Activated T-helper 17 cell treated with anti-CD3 and anti-CD28 coated beads, Interleukin-2, amount 50 U/mL, for 72 hours (primary cell): ENCODE measurements at regions not wholly inside any gene's neighbourhood (a gene's known extent, or its start where the extent isn't known, plus 50 kb on each side); places are given as distances from the start of the nearest gene placed in this dataset.
"Not testable (repeated sequence)": the region's sequence is repeated elsewhere in the genome, so short reads cannot be mapped to it uniquely, and the experiment has no call there.

ENCODE experiments used
- ATAC-seq: fragments of 150-1000 bp; cut with Tn5 transposase; replicated peaks from 2 replicates; pipeline ENCODE4 v1.10.0; 2021; ENCODE audit warnings: mild to moderate bottlenecking, moderate library complexity
- H3K27ac Mint-ChIP-seq: one replicate; pipeline ENCODE4 v1.8.0; 2022; ENCODE audit warnings: mixed read lengths
- H3K27me3 Mint-ChIP-seq: one replicate; pipeline ENCODE4 v1.8.0; 2022; ENCODE audit warnings: mixed read lengths
- H3K36me3 Mint-ChIP-seq: one replicate; pipeline ENCODE4 v1.8.0; 2022; ENCODE audit warnings: low read depth, mild to moderate bottlenecking, mixed read lengths
- H3K4me1 Mint-ChIP-seq: one replicate; pipeline ENCODE4 v1.8.0; 2022; ENCODE audit warnings: mixed read lengths
- H3K4me3 Mint-ChIP-seq: one replicate; pipeline ENCODE4 v1.8.0; 2022; ENCODE audit warnings: mild to moderate bottlenecking, mixed read lengths
- H3K9me3 Mint-ChIP-seq: one replicate; pipeline ENCODE4 v1.8.0; 2022; ENCODE audit warnings: mixed read lengths

DNA sequence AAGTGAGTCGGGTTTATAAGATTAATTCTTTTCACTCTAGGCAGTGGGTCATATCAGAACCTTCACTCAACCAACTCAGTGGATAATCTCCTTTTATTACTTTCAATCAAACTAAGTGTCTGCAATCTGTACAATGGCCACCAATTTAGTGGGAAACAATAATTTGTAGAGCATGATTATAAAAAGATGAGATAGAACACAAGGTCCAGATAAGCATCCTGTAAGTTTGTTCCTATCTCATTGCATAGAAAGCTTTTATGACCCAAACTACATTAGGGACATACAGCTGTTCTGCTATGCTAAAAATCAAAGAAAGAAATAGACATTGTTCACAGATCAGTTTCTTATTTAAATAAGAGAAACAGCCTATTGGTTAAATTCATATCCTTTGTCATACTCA is 341.4 kb upstream of the PSMD7 start:
- H3K27ac Mint-ChIP-seq = no peak overlapping the region
- no peak overlapping the region for H3K4me3 Mint-ChIP-seq
- no peaks in the 10 kb centered on the region for H3K36me3 Mint-ChIP-seq
- H3K27me3 Mint-ChIP-seq = peaks cover 17% of the 10 kb centered on the region
- no peak for ATAC-seq
- H3K9me3 Mint-ChIP-seq = no peaks in the 10 kb centered on the region
- H3K4me1 Mint-ChIP-seq = no peaks in the 10 kb centered on the region

DNA sequence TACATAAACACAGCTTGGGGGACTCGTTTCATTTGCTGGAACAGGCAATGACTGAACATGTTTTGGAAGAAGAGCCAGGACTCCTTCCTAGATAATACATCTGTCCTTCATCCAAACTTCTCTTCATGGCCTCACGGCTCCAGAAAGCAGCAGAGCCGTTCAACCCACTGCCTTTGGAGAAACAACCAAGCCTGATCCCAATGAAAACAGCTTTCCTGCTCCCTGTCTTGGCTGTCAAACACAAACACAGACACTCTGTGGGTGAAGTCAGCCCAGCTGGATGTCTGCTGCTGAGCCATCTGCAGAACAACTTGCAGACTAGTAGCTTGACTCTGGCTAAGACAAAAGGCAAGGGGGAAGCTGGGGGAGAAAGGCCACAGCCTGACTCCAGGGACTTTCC is 345.1 kb upstream of the PSMD7 start:
- peaks cover 6% of the 10 kb centered on the region for H3K27me3 Mint-ChIP-seq
- no peaks in the 10 kb centered on the region for H3K9me3 Mint-ChIP-seq
- no peak for ATAC-seq
- no peaks in the 10 kb centered on the region for H3K36me3 Mint-ChIP-seq
- H3K4me1 Mint-ChIP-seq = no peaks in the 10 kb centered on the region
- no peak overlapping the region for H3K4me3 Mint-ChIP-seq
- H3K27ac Mint-ChIP-seq = no peak overlapping the region

DNA sequence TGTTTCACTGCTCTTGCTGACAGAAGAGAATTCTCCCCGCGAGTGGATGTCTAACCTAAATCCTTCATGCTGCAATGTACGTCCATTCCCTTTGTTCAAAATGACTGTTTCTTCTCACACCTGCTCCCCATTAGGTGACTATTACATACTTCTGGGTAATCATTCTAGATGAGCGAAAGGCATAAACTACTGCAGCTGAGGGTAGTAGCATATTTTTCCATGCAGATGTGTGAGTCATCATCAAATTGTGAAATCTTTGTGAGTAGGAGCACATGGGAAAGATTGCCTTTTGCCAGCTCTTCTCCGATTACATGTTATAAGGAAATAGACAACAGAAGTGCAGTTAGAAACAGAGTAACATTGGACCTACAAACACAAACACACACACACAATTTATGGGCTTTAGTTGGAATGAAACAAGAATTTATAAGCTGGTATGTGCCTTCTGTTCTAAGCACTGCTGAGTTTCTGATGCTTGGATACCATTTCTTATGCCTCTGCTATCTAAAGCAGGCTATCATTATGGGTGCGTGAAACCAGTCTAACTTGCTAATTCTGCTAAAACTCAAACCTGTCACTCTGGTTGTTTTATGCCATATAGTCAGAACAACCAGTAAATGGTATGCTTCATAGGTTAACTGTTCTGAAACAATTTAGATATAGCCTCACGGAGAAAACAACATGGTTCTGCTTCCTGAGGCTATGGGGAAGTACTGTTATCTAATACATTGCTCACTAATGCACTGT is 346.9 kb upstream of the PSMD7 start:
- Mint-ChIP-seq H3K9me3 (no peaks in the 10 kb centered on the region), H3K36me3 (no peaks in the 10 kb centered on the region), H3K4me1 (no peaks in the 10 kb centered on the region)

DNA sequence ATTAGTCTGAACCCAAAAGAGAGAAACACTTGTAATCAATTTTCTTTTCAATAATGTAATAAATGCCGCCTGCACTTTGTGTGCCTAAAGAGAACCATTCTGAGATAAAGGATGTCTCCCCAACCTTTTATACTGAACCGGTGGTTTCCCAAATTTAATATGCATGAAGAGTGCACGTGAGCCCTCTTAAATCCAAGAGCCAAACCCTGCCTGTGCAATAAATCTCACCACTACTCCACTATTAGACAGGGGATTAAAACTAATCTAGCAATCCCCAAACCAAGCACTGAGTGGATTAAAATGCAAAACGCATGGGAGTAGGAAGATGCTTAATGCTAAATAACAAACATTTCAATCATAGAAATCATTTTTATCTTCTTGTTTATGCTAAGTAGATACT is 351.0 kb upstream of the PSMD7 start:
- Mint-ChIP-seq H3K36me3 (no peaks in the 10 kb centered on the region), H3K27ac (no peak overlapping the region), H3K9me3 (no peaks in the 10 kb centered on the region), H3K4me1 (no peaks in the 10 kb centered on the region), H3K27me3 (no peaks in the 10 kb centered on the region), H3K4me3 (no peak overlapping the region)
- no peak for ATAC-seq

More for the DNA sequence above, 346.9 kb upstream of the PSMD7 start:
- H3K27me3 Mint-ChIP-seq = peaks cover 5% of the 10 kb centered on the region
- no peak overlapping the region for H3K27ac Mint-ChIP-seq
- no peak overlapping the region for H3K4me3 Mint-ChIP-seq
- no peak for ATAC-seq

DNA sequence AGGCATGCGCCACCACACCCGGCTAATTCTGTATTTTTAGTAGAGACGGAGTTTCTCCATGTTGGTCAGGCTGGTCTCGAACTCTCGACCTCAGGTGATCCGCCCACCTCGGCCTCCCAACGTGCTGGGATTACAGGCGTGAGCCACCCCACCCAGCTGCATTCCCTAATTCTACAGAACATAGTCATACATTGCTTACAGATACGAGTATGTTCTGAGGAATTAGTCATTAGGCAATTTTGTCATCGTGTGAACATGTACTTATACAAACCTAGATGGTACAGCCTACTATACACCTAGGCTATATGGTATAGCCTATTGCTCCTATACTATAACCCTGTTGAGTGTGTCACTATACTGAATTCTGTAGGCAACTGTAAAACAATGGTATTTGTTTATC is 353.4 kb upstream of the PSMD7 start:
- not testable (repeated sequence) for H3K9me3 Mint-ChIP-seq, H3K36me3 Mint-ChIP-seq, H3K4me3 Mint-ChIP-seq, H3K27me3 Mint-ChIP-seq, H3K4me1 Mint-ChIP-seq, ATAC-seq, H3K27ac Mint-ChIP-seq

DNA sequence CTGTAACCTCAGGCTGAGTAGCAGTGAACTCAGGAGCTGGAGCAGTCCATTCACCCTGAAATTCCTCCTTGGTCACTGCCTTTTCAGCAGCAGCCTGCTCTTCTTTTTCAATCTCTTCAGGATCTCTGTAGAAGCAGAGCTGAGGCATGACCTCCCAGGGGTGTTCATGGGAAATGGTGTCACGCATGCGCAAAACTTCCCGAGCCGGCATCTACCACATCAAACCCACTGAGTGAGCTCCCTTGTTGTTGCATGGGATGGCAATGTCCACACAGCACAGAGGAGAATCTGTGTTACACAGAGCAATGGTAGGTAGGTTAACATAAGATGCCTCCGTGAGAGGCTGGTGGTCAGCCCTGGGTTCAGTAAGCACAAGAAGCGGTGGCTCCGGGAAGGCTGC is 355.8 kb upstream of the PSMD7 start:
- H3K27ac Mint-ChIP-seq, H3K36me3 Mint-ChIP-seq, ATAC-seq, H3K4me3 Mint-ChIP-seq, H3K4me1 Mint-ChIP-seq, H3K9me3 Mint-ChIP-seq, H3K27me3 Mint-ChIP-seq: not testable (repeated sequence)

DNA sequence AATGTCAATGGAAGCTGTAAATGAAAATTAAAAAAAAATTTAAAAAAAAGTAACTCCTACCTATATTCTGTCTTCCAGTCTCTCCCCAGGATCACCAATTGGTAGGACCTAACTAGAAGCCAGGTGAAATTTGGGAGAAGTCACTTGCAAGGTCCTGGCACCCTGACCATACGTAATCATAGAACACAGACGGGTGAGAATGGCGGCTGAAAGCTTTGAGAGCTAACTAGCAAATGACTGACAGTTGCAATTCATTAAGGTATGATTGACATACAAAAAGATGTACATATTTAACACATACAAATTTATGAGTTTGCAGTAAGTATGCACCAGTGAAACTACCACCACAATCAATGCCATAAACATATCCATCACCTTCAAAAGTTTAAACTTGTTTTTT is 372.7 kb upstream of the PSMD7 start:
- no peak for ATAC-seq
- peaks cover 19% of the 10 kb centered on the region for H3K9me3 Mint-ChIP-seq
- no peak overlapping the region for H3K27ac Mint-ChIP-seq
- H3K4me3 Mint-ChIP-seq = no peak overlapping the region
- H3K4me1 Mint-ChIP-seq = no peaks in the 10 kb centered on the region
- peaks cover 9% of the 10 kb centered on the region for H3K27me3 Mint-ChIP-seq
- no peaks in the 10 kb centered on the region for H3K36me3 Mint-ChIP-seq

DNA sequence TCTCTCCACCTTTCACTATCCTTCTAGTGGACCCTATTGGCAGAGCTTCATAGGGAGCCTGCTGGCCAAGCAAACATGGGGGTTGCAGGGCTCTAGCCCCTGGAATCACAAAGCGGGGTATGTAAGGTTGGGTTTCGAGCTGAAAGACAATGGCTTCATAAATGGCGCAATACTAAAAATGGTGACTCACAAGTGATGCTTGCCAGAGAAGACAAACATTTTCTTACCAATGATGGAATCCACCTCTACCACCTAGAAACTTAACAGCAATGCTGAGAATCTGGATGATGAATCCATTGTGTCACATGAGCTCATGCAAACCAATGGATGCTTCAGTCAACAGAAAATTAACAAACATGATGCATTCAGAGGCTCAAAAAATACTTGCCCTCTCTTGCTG is 375.3 kb upstream of the PSMD7 start:
- Mint-ChIP-seq H3K4me1 (no peaks in the 10 kb centered on the region), H3K4me3 (no peak overlapping the region), H3K27ac (no peak overlapping the region), H3K9me3 (peaks cover 5% of the 10 kb centered on the region), H3K36me3 (no peaks in the 10 kb centered on the region), H3K27me3 (peaks cover 9% of the 10 kb centered on the region)
- no peak for ATAC-seq

DNA sequence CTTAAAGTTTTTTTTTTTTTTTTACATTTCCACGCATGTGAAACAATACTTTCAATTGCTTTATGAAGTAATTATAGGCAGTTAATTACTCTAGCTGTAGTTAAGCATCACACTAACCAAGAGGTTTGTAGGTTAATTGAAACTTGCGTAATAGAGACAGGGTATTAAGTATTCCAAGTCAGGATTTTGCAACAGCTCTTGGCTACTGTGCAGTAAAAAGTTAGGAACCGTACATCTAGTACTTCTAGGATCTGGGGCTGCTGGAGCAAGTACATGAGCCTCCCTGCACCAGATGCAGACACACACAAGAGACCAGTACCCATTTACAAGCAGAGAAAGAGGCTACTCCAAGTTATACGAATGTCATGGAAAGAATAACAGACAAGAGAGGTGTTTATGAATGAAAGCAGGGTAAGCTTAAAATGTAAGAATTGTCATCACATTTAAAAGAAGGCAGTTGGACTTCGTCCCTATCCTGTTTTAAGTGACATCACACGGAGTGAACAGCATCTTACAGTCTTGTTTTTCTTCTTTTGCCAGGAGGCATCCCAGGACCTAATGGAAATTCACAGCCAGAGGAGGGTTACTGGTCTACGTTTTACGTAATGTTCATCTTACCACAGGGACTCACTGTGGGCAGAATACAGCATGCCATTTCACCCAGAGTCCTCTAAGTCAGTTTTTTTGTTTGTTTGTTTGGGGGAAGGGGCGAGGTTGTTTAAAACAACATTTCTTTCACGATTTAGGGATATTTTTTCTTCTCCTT is 379.6 kb upstream of the PSMD7 start:
- H3K27me3 Mint-ChIP-seq = peaks cover 13% of the 10 kb centered on the region
- H3K36me3 Mint-ChIP-seq = no peaks in the 10 kb centered on the region
- H3K4me1 Mint-ChIP-seq = no peaks in the 10 kb centered on the region
- no peak overlapping the region for H3K27ac Mint-ChIP-seq
- H3K9me3 Mint-ChIP-seq = no peaks in the 10 kb centered on the region
- H3K4me3 Mint-ChIP-seq = no peak overlapping the region
- no peak for ATAC-seq

DNA sequence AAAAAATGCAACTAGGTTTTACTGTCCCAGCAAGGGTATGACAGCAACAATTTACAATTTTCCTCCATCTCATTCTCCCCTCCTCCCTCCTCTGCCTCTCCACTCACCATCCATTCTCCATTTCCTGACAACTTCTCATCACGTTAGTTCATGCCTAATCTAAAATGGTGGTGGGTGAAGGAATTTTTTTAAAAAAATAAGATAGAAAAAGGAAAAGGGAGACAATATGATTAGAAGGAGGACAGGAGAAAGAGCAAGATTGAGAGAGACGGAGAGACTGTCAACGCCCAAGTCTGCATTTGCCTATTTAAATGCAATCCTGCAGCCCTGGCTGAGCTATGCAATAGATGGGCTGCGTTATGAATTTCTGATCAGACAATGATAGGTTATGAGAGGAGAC is 380.7 kb upstream of the PSMD7 start:
- no peak overlapping the region for H3K4me3 Mint-ChIP-seq
- no peak overlapping the region for H3K27ac Mint-ChIP-seq
- ATAC-seq = no peak
- no peaks in the 10 kb centered on the region for H3K4me1 Mint-ChIP-seq
- H3K27me3 Mint-ChIP-seq = peaks cover 13% of the 10 kb centered on the region
- no peaks in the 10 kb centered on the region for H3K9me3 Mint-ChIP-seq
- no peaks in the 10 kb centered on the region for H3K36me3 Mint-ChIP-seq

DNA sequence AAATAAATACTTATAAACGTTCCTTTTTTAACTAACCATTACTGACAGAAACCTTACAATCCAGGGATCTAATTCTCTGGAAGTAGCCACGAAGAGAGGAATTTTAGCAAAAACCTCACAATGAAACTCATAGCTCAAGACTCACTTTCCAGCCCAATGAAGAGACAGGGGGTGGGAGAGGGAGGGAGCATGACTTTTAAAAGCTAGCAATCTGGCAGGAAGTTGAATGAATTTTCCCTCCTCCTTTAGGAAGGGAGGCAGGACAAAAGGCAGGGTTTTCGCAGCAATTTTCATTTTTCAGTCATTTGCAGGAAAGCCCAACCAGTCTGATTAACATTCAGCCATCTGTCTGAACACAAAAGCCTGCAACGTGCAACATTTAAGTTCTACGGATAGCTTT is 381.5 kb upstream of the PSMD7 start:
- Mint-ChIP-seq H3K27ac (no peak overlapping the region), H3K9me3 (no peaks in the 10 kb centered on the region), H3K27me3 (peaks cover 10% of the 10 kb centered on the region), H3K4me3 (no peak overlapping the region), H3K4me1 (no peaks in the 10 kb centered on the region), H3K36me3 (no peaks in the 10 kb centered on the region)
- ATAC-seq = no peak

DNA sequence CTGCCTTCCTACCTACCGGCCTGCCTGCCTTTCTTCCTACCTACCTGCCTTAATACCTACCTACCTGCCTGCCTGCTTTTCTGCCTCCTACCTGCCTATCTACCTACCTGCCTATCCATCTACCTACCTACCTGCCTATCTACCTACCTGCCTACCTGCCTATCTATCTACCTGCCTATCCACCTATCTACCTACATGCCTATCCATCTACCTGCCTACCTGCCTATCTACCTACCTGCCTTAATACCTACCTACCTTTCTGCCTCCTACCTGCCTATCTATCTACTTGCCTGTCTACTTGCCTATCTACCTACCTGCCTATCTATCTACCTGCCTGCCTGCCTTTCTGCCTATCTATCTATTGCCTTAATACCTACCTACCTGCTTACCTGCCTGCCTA is 383.8 kb upstream of the PSMD7 start:
- no peak for ATAC-seq
- Mint-ChIP-seq H3K36me3 (no peaks in the 10 kb centered on the region), H3K4me1 (no peaks in the 10 kb centered on the region), H3K9me3 (peaks cover under 1% of the 10 kb centered on the region), H3K27ac (no peak overlapping the region), H3K4me3 (no peak overlapping the region), H3K27me3 (peaks cover 8% of the 10 kb centered on the region)

DNA sequence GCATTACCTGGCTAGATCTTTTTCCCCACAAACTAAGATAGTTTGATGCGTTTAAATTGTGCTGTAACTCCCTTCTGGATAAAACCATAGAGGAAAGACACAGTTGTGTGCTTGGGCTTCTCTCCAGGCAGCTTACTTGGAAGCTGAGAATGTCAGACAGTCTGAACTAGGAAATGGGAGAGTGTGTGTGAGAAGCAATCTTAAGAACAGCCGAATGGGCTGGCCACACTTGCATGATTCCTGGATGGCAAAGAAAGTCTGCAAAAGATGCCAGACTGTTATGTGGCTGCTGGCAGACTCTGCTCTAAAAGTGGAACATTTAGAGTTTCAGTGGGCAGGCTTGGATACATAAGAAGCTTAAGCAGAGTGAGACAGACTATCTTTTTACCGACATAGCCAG is 384.3 kb upstream of the PSMD7 start:
- no peak overlapping the region for H3K27ac Mint-ChIP-seq
- no peaks in the 10 kb centered on the region for H3K4me1 Mint-ChIP-seq
- H3K4me3 Mint-ChIP-seq = no peak overlapping the region
- H3K36me3 Mint-ChIP-seq = no peaks in the 10 kb centered on the region
- peaks cover 11% of the 10 kb centered on the region for H3K27me3 Mint-ChIP-seq
- peaks cover 5% of the 10 kb centered on the region for H3K9me3 Mint-ChIP-seq
- no peak for ATAC-seq

DNA sequence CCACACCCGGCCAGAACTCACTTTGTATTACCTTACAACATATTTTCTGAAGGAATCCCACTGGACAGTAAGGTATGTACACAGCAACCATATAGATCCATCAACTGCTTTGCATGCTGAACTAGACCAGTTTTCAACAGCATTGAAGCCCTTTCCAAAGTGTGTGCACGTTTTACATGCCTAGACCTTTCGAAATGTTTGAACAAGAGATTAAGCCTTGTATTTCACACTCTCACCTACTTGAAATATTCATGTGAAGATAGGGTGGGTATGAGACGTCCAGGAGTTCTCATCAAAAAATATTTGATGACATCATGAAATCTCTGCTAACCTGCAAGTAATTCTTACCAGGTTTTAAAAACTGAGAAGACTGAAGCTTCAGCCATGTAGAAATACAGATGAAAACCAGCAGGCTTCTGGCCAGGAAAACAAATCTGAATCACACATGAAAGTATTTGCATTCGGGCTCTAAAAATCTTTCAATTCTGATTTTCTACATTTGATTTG is 387.0 kb upstream of the PSMD7 start:
- Mint-ChIP-seq H3K9me3 (peaks cover 5% of the 10 kb centered on the region), H3K36me3 (no peaks in the 10 kb centered on the region), H3K27me3 (peaks cover 11% of the 10 kb centered on the region)

DNA sequence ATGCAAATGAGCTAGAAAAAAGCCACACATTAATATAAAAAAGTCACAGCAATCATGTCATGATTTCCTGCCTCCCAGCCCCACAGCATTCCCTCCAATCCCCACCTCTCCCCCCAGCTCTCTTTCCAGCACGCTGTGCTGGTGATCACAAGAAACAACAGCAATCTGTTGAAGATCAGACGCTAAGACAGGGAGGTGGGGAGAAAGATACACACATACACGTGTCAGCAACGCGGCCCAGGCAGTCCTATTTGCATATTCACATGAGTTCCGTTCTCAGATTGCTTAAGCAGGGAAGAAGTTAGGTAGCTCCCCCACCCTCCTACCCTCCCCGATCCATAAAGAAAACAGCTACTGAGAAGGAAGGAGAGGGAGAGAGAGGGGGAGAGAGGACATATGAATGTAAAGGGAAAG is 405.5 kb upstream of the PSMD7 start:
- no peaks in the 10 kb centered on the region for H3K9me3 Mint-ChIP-seq
- no peaks in the 10 kb centered on the region for H3K4me1 Mint-ChIP-seq
- H3K27me3 Mint-ChIP-seq = peaks cover 57% of the 10 kb centered on the region
- ATAC-seq = no peak
- no peak overlapping the region for H3K4me3 Mint-ChIP-seq
- H3K27ac Mint-ChIP-seq = no peak overlapping the region
- no peaks in the 10 kb centered on the region for H3K36me3 Mint-ChIP-seq

More for the DNA sequence above, 387.0 kb upstream of the PSMD7 start:
- no peak for ATAC-seq
- Mint-ChIP-seq H3K4me1 (no peaks in the 10 kb centered on the region), H3K27ac (no peak overlapping the region), H3K4me3 (no peak overlapping the region)
